HFF-Myc (cell line): ENCODE measurements at regions not wholly inside any gene's neighbourhood (a gene's known extent, or its start where the extent isn't known, plus 50 kb on each side); places are given as distances from the start of the nearest gene placed in this dataset.

Experiments used
- DNase-seq: peaks from one replicate; pipeline ENCODE4 v3.0.0-alpha.2; 2011; ENCODE audit warnings: low read depth; ENCODE audit errors: extremely low read depth
- H3K4me3 ChIP-seq: replicated peaks from 2 replicates; pipeline ENCODE4 v1.5.1; 2011; ENCODE audit warnings: low read depth, mild to moderate bottlenecking, control low read depth, low read length
- TF ChIP-seq, protein P1 (sequence below): IDR thresholded peaks from 2 replicates; pipeline ENCODE4 v1.5.1; 2012; ENCODE audit warnings: mild to moderate bottlenecking, low read depth, low read length, control low read depth; ENCODE audit errors: missing control alignments

DNA sequence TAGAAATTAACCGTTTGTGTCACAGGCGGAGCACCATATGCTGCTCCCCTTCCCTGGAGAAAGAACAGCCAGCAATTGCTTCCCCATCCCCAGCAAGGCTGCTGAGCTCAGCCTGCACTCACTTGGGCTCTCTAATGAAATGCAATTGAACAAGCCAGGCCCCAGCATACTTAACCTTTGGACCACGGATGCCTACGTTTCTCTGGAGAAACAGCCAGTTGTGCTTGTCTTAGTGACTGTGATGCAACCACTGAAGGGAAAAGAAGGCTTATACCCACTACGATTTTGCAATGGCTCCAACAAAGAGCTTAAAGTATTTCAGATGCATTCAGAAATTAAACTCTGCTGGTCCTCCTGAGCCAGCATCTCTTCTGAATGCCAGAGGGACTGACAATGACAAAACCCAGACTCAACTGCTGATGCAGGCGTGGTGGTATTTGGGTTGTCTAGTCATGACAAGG lies 51.3 kb upstream of the SESN3 start:
- H3K4me3 ChIP-seq, result no peak overlapping the region
- no peak for DNase-seq
- TF ChIP-seq, protein P1, sequence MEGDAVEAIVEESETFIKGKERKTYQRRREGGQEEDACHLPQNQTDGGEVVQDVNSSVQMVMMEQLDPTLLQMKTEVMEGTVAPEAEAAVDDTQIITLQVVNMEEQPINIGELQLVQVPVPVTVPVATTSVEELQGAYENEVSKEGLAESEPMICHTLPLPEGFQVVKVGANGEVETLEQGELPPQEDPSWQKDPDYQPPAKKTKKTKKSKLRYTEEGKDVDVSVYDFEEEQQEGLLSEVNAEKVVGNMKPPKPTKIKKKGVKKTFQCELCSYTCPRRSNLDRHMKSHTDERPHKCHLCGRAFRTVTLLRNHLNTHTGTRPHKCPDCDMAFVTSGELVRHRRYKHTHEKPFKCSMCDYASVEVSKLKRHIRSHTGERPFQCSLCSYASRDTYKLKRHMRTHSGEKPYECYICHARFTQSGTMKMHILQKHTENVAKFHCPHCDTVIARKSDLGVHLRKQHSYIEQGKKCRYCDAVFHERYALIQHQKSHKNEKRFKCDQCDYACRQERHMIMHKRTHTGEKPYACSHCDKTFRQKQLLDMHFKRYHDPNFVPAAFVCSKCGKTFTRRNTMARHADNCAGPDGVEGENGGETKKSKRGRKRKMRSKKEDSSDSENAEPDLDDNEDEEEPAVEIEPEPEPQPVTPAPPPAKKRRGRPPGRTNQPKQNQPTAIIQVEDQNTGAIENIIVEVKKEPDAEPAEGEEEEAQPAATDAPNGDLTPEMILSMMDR, result no peak
